ENCODE measurements at regions not wholly inside any gene's neighbourhood (a gene's known extent, or its start where the extent isn't known, plus 50 kb on each side); places are given as distances from the start of the nearest gene placed in this dataset.

DNA sequence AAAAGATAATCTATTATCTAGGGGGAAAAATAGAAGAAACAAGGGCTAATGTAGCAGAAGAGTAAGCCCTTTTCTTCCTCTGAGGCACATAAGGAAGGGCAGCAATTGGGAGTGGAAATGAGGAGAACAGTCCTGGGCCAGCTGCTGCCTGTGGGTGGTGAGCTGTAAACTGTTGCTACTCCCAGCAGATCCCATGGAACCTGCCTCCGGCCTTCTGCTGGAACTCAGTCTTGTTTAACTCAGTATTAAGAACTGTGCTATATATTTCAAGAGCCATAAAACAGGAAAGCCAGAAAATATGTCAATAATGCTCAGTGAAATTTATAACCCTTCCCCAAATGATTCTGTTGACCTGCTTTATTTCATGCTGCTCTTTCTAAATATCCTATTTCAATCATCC lies 464.2 kb downstream of the COL12A1 start:
- TF ChIP-seq HES4 (CRISPR knock-in tag; IDR thresholded peaks at IDR 0.05; ENCODE audit: borderline replicate concordance): no peak
- TF ChIP-seq, protein P1, sequence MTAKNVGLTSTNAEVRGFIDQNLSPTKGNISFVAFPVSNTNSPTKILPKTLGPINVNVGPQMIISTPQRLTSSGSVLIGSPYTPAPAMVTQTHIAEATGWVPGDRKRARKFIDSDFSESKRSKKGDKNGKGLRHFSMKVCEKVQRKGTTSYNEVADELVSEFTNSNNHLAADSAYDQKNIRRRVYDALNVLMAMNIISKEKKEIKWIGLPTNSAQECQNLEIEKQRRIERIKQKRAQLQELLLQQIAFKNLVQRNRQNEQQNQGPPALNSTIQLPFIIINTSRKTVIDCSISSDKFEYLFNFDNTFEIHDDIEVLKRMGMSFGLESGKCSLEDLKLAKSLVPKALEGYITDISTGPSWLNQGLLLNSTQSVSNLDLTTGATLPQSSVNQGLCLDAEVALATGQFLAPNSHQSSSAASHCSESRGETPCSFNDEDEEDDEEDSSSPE (CRISPR knock-in tag; IDR thresholded peaks at IDR 0.05): no peak

Measured in HepG2 (cell line).